Brain microvascular endothelial cell (primary cell): ENCODE measurements at regions not wholly inside any gene's neighbourhood (a gene's known extent, or its start where the extent isn't known, plus 50 kb on each side); places are given as distances from the start of the nearest gene placed in this dataset.

Experiments
- DNase-seq: peaks from one replicate; pipeline ENCODE4 v3.0.0-alpha.2; 2020
- H3K27ac ChIP-seq: fragments of 250-450 bp; sonication (Bioruptor Pico); 2 replicates; pipeline ENCODE4 v1.5.1; 2020; ENCODE audit warnings: mild to moderate bottlenecking, moderate library complexity
- H3K27me3 ChIP-seq: fragments of 250-450 bp; sonication (Bioruptor Pico); replicated peaks from 2 replicates; pipeline ENCODE4 v1.5.1; 2020; ENCODE audit warnings: mild to moderate bottlenecking
- H3K36me3 ChIP-seq: fragments of 250-450 bp; sonication (Bioruptor Pico); replicated peaks from 2 replicates; pipeline ENCODE4 v1.5.1; 2020; ENCODE audit warnings: mild to moderate bottlenecking
- H3K4me3 ChIP-seq: 2 replicates; pipeline ENCODE4 v1.5.1; 2011; ENCODE audit warnings: low read depth, mild to moderate bottlenecking, control low read depth, low read length, moderate library complexity
- CTCF ChIP-seq: IDR thresholded peaks from 2 replicates; pipeline ENCODE4 v1.5.1; 2011; ENCODE audit warnings: low read depth, mild to moderate bottlenecking, moderate library complexity, low read length, control low read depth, inconsistent platforms; ENCODE audit errors: missing control alignments
- in situ Hi-C: cut with HindIII; loops from 2 replicates; pipeline ENCODE4 v1.10.0; 2017; ENCODE audit warnings: low sequenced_read_pairs, low pct_ligation_motif_present

- H3K4me3 ChIP-seq = no peak overlapping the region
- DNase-seq = peak; percentile 71
- H3K27ac ChIP-seq = peak overlapping the region; percentile 58
These were observed 286.8 kb upstream of the TRIB2 start for GRCh38 chr2:12429779-12430406.

GRCh38 chr2:12430407-12431133, 286.2 kb upstream of the TRIB2 start:
- no peak overlapping the region for H3K4me3 ChIP-seq
- no peak for TF ChIP-seq CTCF
- DNase-seq = no peak
- H3K36me3 ChIP-seq = no peaks in the 10 kb centered on the region
- H3K27ac ChIP-seq = peak overlapping the region; percentile 58
- H3K27me3 ChIP-seq = no peaks in the 10 kb centered on the region
- in situ Hi-C loops = no loop called here

More at GRCh38 chr2:12429779-12430406, 286.8 kb upstream of the TRIB2 start:
- Histone ChIP-seq H3K36me3 (no peaks in the 10 kb centered on the region), H3K27me3 (no peaks in the 10 kb centered on the region)
- TF ChIP-seq CTCF = no peak
- in situ Hi-C loops = no loop called here

GRCh38 chr2:12432985-12433625, 283.6 kb upstream of the TRIB2 start:
- H3K4me3 ChIP-seq = no peak overlapping the region
- H3K36me3 ChIP-seq = no peaks in the 10 kb centered on the region
- in situ Hi-C loops = no loop called here
- no peak overlapping the region for H3K27ac ChIP-seq
- no peak for DNase-seq
- TF ChIP-seq CTCF = no peak
- no peaks in the 10 kb centered on the region for H3K27me3 ChIP-seq

- TF ChIP-seq CTCF = peak; percentile 15
These were observed 283.1 kb upstream of the TRIB2 start for GRCh38 chr2:12433626-12433990.

GRCh38 chr2:12434630-12435098, 282.1 kb upstream of the TRIB2 start:
- H3K27ac ChIP-seq = no peak overlapping the region
- in situ Hi-C loops = no loop called here
- H3K36me3 ChIP-seq = no peaks in the 10 kb centered on the region
- no peak for DNase-seq
- no peaks in the 10 kb centered on the region for H3K27me3 ChIP-seq
- H3K4me3 ChIP-seq = no peak overlapping the region
- TF ChIP-seq CTCF = no peak

More at GRCh38 chr2:12433626-12433990, 283.1 kb upstream of the TRIB2 start:
- no peaks in the 10 kb centered on the region for H3K36me3 ChIP-seq
- no peak overlapping the region for H3K27ac ChIP-seq
- no peak overlapping the region for H3K4me3 ChIP-seq
- H3K27me3 ChIP-seq = no peaks in the 10 kb centered on the region
- in situ Hi-C loops = no loop called here
- DNase-seq = no peak
